ENCODE measurements at regions not wholly inside any gene's neighbourhood (a gene's known extent, or its start where the extent isn't known, plus 50 kb on each side); places are given as distances from the start of the nearest gene placed in this dataset.

DNA sequence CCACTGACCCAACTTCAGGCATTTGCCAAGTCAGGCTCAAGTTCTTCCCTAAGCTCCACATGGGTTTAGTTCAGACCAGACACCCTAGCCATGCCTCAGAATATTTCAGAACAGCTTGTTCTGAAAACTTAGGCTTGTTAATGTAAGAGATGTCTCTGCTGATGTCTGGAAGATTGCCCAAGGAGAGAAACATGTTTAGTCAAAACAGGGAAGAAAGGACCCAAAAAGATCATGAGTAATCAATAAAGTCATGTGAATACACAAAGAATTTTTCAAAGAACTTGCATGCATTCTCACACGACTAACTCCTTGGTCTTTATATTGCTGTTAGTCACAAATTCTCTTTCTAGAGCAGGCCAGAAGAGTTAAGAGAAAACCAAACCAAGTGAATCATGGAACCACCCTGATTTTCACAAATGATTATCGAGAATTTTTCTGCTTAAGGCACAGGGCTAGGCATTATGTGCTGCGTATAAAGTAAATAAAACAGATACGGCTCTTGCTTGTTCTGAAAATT is 158.1 kb upstream of the HMHB1 start:
- TF ChIP-seq ELF4 (IDR thresholded peaks at IDR 0.05) (no peak), NFRKB (IDR thresholded peaks at IDR 0.05) (no peak), FOXM1 (IDR thresholded peaks at IDR 0.05; ENCODE audit: borderline replicate concordance) (no peak), BHLHE40 (IDR thresholded peaks at IDR 0.05; ENCODE audit: borderline replicate concordance) (no peak), PKNOX1 (IDR thresholded peaks at IDR 0.05) (no peak), ZNF384 (IDR thresholded peaks at IDR 0.05) (no peak), SP1 (IDR thresholded peaks at IDR 0.05) (no peak), L3MBTL2 (conservative IDR thresholded peaks at IDR 0.05) (no peak), HDGF (IDR thresholded peaks at IDR 0.05; ENCODE audit: borderline replicate concordance) (no peak), FOXK2 (IDR thresholded peaks at IDR 0.05) (no peak), LEF1 (IDR thresholded peaks at IDR 0.05; ENCODE audit: borderline replicate concordance) (no peak), TARDBP (IDR thresholded peaks at IDR 0.05) (no peak), ARNT (IDR thresholded peaks at IDR 0.05) (no peak), SUZ12 (IDR thresholded peaks at IDR 0.05) (no peak)
